ENCODE measurements at regions not wholly inside any gene's neighbourhood (a gene's known extent, or its start where the extent isn't known, plus 50 kb on each side); places are given as distances from the start of the nearest gene placed in this dataset.

- TF ChIP-seq EZH2 (IDR thresholded peaks at IDR 0.05; ENCODE audit: borderline replicate concordance, insufficient read depth, low read depth, low read length, poor library complexity, severe bottlenecking) (no peak), CTCF (IDR thresholded peaks at IDR 0.05) (no peak)
Measured at GRCh38 chr14:58954901-58955861, 233.3 kb upstream of the DAAM1 start.

All from B cell (primary cell).